ENCODE measurements at regions not wholly inside any gene's neighbourhood (a gene's known extent, or its start where the extent isn't known, plus 50 kb on each side); places are given as distances from the start of the nearest gene placed in this dataset.

- TF ChIP-seq BCL11A (IDR thresholded peaks at IDR 0.05; ENCODE audit: low read depth in 2 of 2, low read length in 2 of 2): no peak
- no peak for TF ChIP-seq CHD7 (IDR thresholded peaks at IDR 0.05; ENCODE audit: insufficient replicate concordance, low read length)
- no peak for TF ChIP-seq TAF1 (IDR thresholded peaks at IDR 0.05; ENCODE audit: low read depth, low read length)
- TF ChIP-seq SUZ12 (IDR thresholded peaks at IDR 0.05; ENCODE audit: low read length): no peak
- no peak for TF ChIP-seq FOSL1 (IDR thresholded peaks at IDR 0.05; ENCODE audit: insufficient read depth, low read depth, low read length)
- no peak for TF ChIP-seq EP300 (IDR thresholded peaks at IDR 0.05; ENCODE audit: borderline replicate concordance in 1 of 2, low read depth in 2 of 2, low read length in 2 of 2)
- TF ChIP-seq CEBPB (IDR thresholded peaks at IDR 0.05; ENCODE audit: low read depth, low read length): no peak
- no peak for TF ChIP-seq JUND (IDR thresholded peaks at IDR 0.05; ENCODE audit: low read length)
- no peak for TF ChIP-seq KDM1A (IDR thresholded peaks at IDR 0.05; ENCODE audit: borderline replicate concordance, low read length)
- no peak for TF ChIP-seq CTCF (IDR thresholded peaks at IDR 0.05; ENCODE audit: control extremely low read depth in 1 of 3, insufficient read depth in 1 of 3, low read depth in 1 of 3, low read length in 3 of 3)
- TF ChIP-seq RAD21 (IDR thresholded peaks at IDR 0.05 in 1 of 2, conservative IDR thresholded peaks at IDR 0.05 in 1 of 2; ENCODE audit: low read depth in 2 of 2, low read length in 2 of 2): no peak
- TF ChIP-seq RFX5 (IDR thresholded peaks at IDR 0.05; ENCODE audit: borderline replicate concordance, low read depth, low read length): no peak
- no peak for TF ChIP-seq POLR2A (IDR thresholded peaks at IDR 0.05; ENCODE audit: control extremely low read depth in 1 of 2, low read depth in 2 of 2, low read length in 2 of 2)
- no peak for TF ChIP-seq POLR2AphosphoS5 (IDR thresholded peaks at IDR 0.05; ENCODE audit: low read depth, low read length)
Observed at GRCh38 chrX:152024710-152025109, 50.2 kb upstream of the GABRE start.
